GM23338 (cell line): ENCODE measurements at regions not wholly inside any gene's neighbourhood (a gene's known extent, or its start where the extent isn't known, plus 50 kb on each side); places are given as distances from the start of the nearest gene placed in this dataset.

Experiments used
- ATAC-seq: fragments of 200-7000 bp; cut with Tn5 transposase; 3 replicates; pipeline ENCODE4 v1.9.1; 2020
- DNase-seq: peaks from one replicate; pipeline ENCODE4 v3.0.0-alpha.2; 2015; ENCODE audit warnings: low spot score
- H2AFZ ChIP-seq: fragments of 200-600 bp; sonication (generic); 2 replicates; pipeline ENCODE4 v1.8.0; 2016; ENCODE audit warnings: antibody characterized with exemption, mild to moderate bottlenecking, moderate library complexity
- H3F3A ChIP-seq: fragments of 200-600 bp; sonication (generic); replicated peaks from 2 replicates; pipeline ENCODE4 v1.8.0; 2017; ENCODE audit warnings: antibody characterized with exemption, mixed run types, low read depth
- H3K27ac ChIP-seq: fragments of 200-600 bp; sonication (generic); 2 replicates; pipeline ENCODE4 v1.6.1; 2016; ENCODE audit warnings: low read depth
- H3K27me3 ChIP-seq: fragments of 200-600 bp; sonication (generic); 2 replicates; pipeline ENCODE4 v1.8.0; 2016; ENCODE audit warnings: mild to moderate bottlenecking, mixed run types, moderate library complexity; ENCODE audit not compliant: insufficient read depth
- H3K36me3 ChIP-seq: fragments of 200-600 bp; sonication (generic); 2 replicates; pipeline ENCODE4 v1.8.0; 2016; ENCODE audit warnings: mild to moderate bottlenecking; ENCODE audit not compliant: insufficient read depth
- H3K4me1 ChIP-seq: fragments of 200-600 bp; sonication (generic); 2 replicates; pipeline ENCODE4 v1.8.0; 2016; ENCODE audit warnings: mild to moderate bottlenecking, moderate library complexity; ENCODE audit not compliant: insufficient read depth
- H3K4me2 ChIP-seq: fragments of 200-600 bp; sonication (generic); 2 replicates; pipeline ENCODE4 v1.7.1; 2017; ENCODE audit warnings: mixed run types
- H3K4me3 ChIP-seq: fragments of 200-600 bp; sonication (generic); 2 replicates; pipeline ENCODE4 v1.6.1; 2016; ENCODE audit warnings: mixed run types
- H3K79me2 ChIP-seq: fragments of 200-600 bp; sonication (generic); replicated peaks from 2 replicates; pipeline ENCODE4 v1.8.0; 2017; ENCODE audit warnings: mild to moderate bottlenecking; ENCODE audit not compliant: insufficient read depth
- H3K9me2 ChIP-seq: fragments of 200-600 bp; sonication (generic); 2 replicates; pipeline ENCODE4 v1.8.0; 2017; ENCODE audit not compliant: insufficient read depth
- H4K20me1 ChIP-seq: fragments of 200-600 bp; sonication (generic); replicated peaks from 2 replicates; pipeline ENCODE4 v1.8.0; 2017; ENCODE audit warnings: mild to moderate bottlenecking; ENCODE audit not compliant: insufficient read depth
- H3K27ac Mint-ChIP-seq: 2 replicates; pipeline ENCODE4 v1.8.0; 2020; ENCODE audit warnings: inconsistent platforms, mild to moderate bottlenecking, moderate library complexity, mixed read lengths
- H3K27me3 Mint-ChIP-seq: 3 replicates; pipeline ENCODE4 v1.8.0; 2022; ENCODE audit warnings: low read depth, mild to moderate bottlenecking, moderate library complexity, mixed read lengths, inconsistent platforms; ENCODE audit not compliant: insufficient read depth, poor library complexity
- H3K36me3 Mint-ChIP-seq: 3 replicates; pipeline ENCODE4 v1.8.0; 2021; ENCODE audit warnings: low read depth, mild to moderate bottlenecking, inconsistent platforms, moderate library complexity, mixed read lengths
- H3K4me1 Mint-ChIP-seq: 3 replicates; pipeline ENCODE4 v1.8.0; 2020; ENCODE audit warnings: mild to moderate bottlenecking, inconsistent platforms, mixed read lengths
- H3K4me3 Mint-ChIP-seq: 3 replicates; pipeline ENCODE4 v1.8.0; 2021; ENCODE audit warnings: moderate library complexity, mild to moderate bottlenecking, inconsistent platforms, mixed read lengths
- H3K9me3 Mint-ChIP-seq: 3 replicates; pipeline ENCODE4 v1.8.0; 2020; ENCODE audit warnings: moderate library complexity, mild to moderate bottlenecking, inconsistent platforms, mixed read lengths
- CREB1 ChIP-seq: fragments of 250-450 bp; sonication (Bioruptor Pico); IDR thresholded peaks from 2 replicates; pipeline ENCODE4 v1.5.0; 2020; ENCODE audit warnings: low read depth, mild to moderate bottlenecking, moderate library complexity
- EZH2 ChIP-seq: fragments of 200-600 bp; sonication (generic); IDR thresholded peaks from one replicate; pipeline ENCODE4 v1.8.0; 2017; ENCODE audit warnings: antibody characterized with exemption, mild to moderate bottlenecking, low read depth; ENCODE audit not compliant: unreplicated experiment
- EZH2phosphoT487 ChIP-seq: fragments of 200-600 bp; sonication (generic); IDR thresholded peaks from one replicate; pipeline ENCODE4 v1.8.1; 2018; ENCODE audit warnings: antibody characterized with exemption; ENCODE audit not compliant: unreplicated experiment
- JUNB ChIP-seq: IDR thresholded peaks from one replicate; pipeline ENCODE4 v1.6.1; 2016; ENCODE audit warnings: antibody characterized with exemption; ENCODE audit not compliant: unreplicated experiment
- NANOG ChIP-seq: IDR thresholded peaks from 2 replicates; pipeline ENCODE4 v1.6.1; 2016; ENCODE audit warnings: antibody characterized with exemption, borderline replicate concordance
- POLR2AphosphoS5 ChIP-seq: IDR thresholded peaks from 2 replicates; pipeline ENCODE4 v1.6.1; 2016; ENCODE audit warnings: antibody characterized with exemption, low read depth
- STAT1 ChIP-seq: IDR thresholded peaks from one replicate; pipeline ENCODE4 v1.6.1; 2016; ENCODE audit warnings: antibody characterized with exemption; ENCODE audit not compliant: unreplicated experiment
- ZNF114 ChIP-seq: fragments of 250-450 bp; sonication (Bioruptor Pico); IDR thresholded peaks from 2 replicates; pipeline ENCODE4 v1.5.0; 2020; ENCODE audit warnings: mild to moderate bottlenecking, moderate library complexity
- ZNF331 ChIP-seq: fragments of 250-450 bp; sonication (Bioruptor Pico); IDR thresholded peaks from 2 replicates; pipeline ENCODE4 v1.5.0; 2020; ENCODE audit warnings: low read depth, mild to moderate bottlenecking, moderate library complexity
- TF ChIP-seq, protein P1 (sequence below): IDR thresholded peaks from 2 replicates; pipeline ENCODE4 v1.6.1; 2016; ENCODE audit warnings: antibody characterized with exemption
- TF ChIP-seq, protein P2 (sequence below): IDR thresholded peaks from one replicate; pipeline ENCODE4 v1.6.1; 2018; ENCODE audit warnings: antibody characterized with exemption; ENCODE audit not compliant: unreplicated experiment
- TF ChIP-seq, protein P3 (sequence below): fragments of 250-450 bp; sonication (Bioruptor Pico); IDR thresholded peaks from 2 replicates; pipeline ENCODE4 v1.5.0; 2020; ENCODE audit warnings: mild to moderate bottlenecking, moderate library complexity

DNA sequence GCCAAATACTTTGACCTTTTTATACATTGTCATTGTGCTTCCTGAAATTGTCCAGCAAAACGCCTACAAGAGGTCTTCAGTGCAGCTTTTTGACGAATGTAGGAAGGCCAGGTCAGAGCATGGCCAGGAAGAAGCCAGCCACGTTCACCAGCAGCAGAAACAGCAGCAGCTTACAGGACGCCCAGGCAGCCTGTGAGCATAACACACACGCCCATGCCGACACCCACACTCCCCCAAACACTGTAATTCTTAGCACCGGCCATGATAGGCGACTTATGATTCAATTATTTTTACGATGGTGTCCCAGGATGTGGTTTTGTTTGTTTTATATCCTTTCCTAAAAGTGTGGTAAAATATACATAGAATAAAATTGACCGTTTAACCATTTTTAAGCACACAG, 249.1 kb upstream of the SALL3 start (continued):
- TF ChIP-seq, protein P1, sequence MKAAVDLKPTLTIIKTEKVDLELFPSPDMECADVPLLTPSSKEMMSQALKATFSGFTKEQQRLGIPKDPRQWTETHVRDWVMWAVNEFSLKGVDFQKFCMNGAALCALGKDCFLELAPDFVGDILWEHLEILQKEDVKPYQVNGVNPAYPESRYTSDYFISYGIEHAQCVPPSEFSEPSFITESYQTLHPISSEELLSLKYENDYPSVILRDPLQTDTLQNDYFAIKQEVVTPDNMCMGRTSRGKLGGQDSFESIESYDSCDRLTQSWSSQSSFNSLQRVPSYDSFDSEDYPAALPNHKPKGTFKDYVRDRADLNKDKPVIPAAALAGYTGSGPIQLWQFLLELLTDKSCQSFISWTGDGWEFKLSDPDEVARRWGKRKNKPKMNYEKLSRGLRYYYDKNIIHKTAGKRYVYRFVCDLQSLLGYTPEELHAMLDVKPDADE: no peak
- TF ChIP-seq EZH2phosphoT487: no peak
- TF ChIP-seq CREB1 (CRISPR knock-in tag): no peak
- TF ChIP-seq EZH2: no peak
- no peak for TF ChIP-seq ZNF114 (CRISPR knock-in tag)
- no peak for TF ChIP-seq ZNF331 (CRISPR knock-in tag)
- no peak for TF ChIP-seq STAT1
- TF ChIP-seq, protein P2, sequence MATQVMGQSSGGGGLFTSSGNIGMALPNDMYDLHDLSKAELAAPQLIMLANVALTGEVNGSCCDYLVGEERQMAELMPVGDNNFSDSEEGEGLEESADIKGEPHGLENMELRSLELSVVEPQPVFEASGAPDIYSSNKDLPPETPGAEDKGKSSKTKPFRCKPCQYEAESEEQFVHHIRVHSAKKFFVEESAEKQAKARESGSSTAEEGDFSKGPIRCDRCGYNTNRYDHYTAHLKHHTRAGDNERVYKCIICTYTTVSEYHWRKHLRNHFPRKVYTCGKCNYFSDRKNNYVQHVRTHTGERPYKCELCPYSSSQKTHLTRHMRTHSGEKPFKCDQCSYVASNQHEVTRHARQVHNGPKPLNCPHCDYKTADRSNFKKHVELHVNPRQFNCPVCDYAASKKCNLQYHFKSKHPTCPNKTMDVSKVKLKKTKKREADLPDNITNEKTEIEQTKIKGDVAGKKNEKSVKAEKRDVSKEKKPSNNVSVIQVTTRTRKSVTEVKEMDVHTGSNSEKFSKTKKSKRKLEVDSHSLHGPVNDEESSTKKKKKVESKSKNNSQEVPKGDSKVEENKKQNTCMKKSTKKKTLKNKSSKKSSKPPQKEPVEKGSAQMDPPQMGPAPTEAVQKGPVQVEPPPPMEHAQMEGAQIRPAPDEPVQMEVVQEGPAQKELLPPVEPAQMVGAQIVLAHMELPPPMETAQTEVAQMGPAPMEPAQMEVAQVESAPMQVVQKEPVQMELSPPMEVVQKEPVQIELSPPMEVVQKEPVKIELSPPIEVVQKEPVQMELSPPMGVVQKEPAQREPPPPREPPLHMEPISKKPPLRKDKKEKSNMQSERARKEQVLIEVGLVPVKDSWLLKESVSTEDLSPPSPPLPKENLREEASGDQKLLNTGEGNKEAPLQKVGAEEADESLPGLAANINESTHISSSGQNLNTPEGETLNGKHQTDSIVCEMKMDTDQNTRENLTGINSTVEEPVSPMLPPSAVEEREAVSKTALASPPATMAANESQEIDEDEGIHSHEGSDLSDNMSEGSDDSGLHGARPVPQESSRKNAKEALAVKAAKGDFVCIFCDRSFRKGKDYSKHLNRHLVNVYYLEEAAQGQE: no peak

DNA sequence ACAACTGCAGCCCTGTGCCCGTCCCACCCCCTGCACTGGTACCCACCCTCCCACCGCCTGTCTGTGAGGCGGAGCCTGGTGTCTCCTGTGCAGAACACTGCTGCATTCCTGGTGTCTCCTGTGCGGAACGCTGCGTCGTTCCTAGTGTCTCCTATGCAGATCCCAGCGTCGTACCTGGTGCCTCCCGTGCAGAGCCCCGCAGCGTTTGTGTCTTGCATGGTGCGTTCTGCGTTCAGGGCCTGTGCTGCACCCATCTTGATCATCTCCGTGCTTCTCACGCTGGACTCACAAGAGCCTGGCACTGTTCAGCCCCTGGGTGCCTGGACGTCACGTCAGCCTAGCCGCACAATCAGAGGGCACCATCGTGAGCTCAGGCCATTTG, 248.6 kb upstream of the SALL3 start:
- Histone ChIP-seq H3K36me3 (no peaks in the 10 kb centered on the region), H3K27me3 (no peaks in the 10 kb centered on the region), H3K4me3 (no peak overlapping the region), H3K79me2 (no peaks in the 10 kb centered on the region), H3K9me2 (no peaks in the 10 kb centered on the region), H3K4me2 (no peak overlapping the region), H3K4me1 (no peaks in the 10 kb centered on the region), H4K20me1 (no peaks in the 10 kb centered on the region), H3K27ac (no peak overlapping the region), H3F3A (no peaks in the 10 kb centered on the region), H2AFZ (no peak overlapping the region)
- no peak for ATAC-seq
- Mint-ChIP-seq H3K27me3 (peaks cover 7% of the 10 kb centered on the region), H3K36me3 (peaks cover 28% of the 10 kb centered on the region; the same call in 2 of the 3 replicates), H3K4me3 (no peak overlapping the region), H3K27ac (no peak overlapping the region), H3K9me3 (peaks cover 94% of the 10 kb centered on the region), H3K4me1 (no peaks in the 10 kb centered on the region; the same call in 2 of the 3 replicates)
- no peak for DNase-seq
- TF ChIP-seq EZH2phosphoT487: no peak
- TF ChIP-seq NANOG: no peak
- no peak for TF ChIP-seq ZNF114 (CRISPR knock-in tag)
- no peak for TF ChIP-seq POLR2AphosphoS5
- TF ChIP-seq EZH2: no peak
- TF ChIP-seq JUNB: no peak
- TF ChIP-seq, protein P3, sequence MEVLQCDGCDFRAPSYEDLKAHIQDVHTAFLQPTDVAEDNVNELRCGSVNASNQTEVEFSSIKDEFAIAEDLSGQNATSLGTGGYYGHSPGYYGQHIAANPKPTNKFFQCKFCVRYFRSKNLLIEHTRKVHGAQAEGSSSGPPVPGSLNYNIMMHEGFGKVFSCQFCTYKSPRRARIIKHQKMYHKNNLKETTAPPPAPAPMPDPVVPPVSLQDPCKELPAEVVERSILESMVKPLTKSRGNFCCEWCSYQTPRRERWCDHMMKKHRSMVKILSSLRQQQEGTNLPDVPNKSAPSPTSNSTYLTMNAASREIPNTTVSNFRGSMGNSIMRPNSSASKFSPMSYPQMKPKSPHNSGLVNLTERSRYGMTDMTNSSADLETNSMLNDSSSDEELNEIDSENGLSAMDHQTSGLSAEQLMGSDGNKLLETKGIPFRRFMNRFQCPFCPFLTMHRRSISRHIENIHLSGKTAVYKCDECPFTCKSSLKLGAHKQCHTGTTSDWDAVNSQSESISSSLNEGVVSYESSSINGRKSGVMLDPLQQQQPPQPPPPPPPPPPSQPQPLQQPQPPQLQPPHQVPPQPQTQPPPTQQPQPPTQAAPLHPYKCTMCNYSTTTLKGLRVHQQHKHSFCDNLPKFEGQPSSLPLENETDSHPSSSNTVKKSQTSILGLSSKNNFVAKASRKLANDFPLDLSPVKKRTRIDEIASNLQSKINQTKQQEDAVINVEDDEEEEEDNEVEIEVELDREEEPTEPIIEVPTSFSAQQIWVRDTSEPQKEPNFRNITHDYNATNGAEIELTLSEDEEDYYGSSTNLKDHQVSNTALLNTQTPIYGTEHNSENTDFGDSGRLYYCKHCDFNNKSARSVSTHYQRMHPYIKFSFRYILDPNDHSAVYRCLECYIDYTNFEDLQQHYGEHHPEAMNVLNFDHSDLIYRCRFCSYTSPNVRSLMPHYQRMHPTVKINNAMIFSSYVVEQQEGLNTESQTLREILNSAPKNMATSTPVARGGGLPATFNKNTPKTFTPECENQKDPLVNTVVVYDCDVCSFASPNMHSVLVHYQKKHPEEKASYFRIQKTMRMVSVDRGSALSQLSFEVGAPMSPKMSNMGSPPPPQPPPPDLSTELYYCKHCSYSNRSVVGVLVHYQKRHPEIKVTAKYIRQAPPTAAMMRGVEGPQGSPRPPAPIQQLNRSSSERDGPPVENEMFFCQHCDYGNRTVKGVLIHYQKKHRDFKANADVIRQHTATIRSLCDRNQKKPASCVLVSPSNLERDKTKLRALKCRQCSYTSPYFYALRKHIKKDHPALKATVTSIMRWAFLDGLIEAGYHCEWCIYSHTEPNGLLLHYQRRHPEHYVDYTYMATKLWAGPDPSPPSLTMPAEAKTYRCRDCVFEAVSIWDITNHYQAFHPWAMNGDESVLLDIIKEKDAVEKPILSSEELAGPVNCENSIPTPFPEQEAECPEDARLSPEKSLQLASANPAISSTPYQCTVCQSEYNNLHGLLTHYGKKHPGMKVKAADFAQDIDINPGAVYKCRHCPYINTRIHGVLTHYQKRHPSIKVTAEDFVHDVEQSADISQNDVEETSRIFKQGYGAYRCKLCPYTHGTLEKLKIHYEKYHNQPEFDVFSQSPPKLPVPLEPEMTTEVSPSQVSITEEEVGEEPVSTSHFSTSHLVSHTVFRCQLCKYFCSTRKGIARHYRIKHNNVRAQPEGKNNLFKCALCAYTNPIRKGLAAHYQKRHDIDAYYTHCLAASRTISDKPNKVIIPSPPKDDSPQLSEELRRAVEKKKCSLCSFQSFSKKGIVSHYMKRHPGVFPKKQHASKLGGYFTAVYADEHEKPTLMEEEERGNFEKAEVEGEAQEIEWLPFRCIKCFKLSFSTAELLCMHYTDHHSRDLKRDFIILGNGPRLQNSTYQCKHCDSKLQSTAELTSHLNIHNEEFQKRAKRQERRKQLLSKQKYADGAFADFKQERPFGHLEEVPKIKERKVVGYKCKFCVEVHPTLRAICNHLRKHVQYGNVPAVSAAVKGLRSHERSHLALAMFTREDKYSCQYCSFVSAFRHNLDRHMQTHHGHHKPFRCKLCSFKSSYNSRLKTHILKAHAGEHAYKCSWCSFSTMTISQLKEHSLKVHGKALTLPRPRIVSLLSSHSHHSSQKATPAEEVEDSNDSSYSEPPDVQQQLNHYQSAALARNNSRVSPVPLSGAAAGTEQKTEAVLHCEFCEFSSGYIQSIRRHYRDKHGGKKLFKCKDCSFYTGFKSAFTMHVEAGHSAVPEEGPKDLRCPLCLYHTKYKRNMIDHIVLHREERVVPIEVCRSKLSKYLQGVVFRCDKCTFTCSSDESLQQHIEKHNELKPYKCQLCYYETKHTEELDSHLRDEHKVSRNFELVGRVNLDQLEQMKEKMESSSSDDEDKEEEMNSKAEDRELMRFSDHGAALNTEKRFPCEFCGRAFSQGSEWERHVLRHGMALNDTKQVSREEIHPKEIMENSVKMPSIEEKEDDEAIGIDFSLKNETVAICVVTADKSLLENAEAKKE (CRISPR knock-in tag): no peak
